ENCODE measurements at regions not wholly inside any gene's neighbourhood (a gene's known extent, or its start where the extent isn't known, plus 50 kb on each side); places are given as distances from the start of the nearest gene placed in this dataset.

DNA sequence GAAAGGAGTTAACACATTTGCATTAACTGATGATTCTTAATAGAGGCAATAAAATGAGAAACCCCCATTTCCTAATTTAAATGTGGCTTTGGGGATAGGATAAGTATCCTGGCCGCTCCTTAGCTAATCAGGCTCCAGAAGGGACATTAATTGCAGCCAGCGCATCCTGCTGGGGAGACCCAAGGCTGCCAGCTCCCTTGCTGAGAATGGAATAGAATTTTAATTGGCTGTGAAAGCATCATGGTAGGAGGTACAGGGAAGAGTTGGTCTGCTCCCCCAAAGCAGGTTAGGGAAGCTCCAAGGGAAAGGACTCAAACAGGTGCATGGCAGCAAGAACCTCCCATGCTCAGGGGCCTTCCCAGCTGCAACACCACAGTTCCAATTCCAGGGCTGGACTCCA is 71.4 kb downstream of the MARCHF4 start:
- Histone ChIP-seq H4K20me1 (ENCODE audit: control insufficient read depth, insufficient read depth, low read depth, low read length) (no peaks in the 10 kb centered on the region), H3K4me3 (ENCODE audit: low read length) (no peak overlapping the region), H3K9me2 (replicated peaks; ENCODE audit: control insufficient read depth, low read length) (no peaks in the 10 kb centered on the region), H3F3A (ENCODE audit: control insufficient read depth, insufficient read depth) (no peaks in the 10 kb centered on the region), H3K27me3 (ENCODE audit: control insufficient read depth, low read length) (peaks cover 5% of the 10 kb centered on the region; the same call in 1 of the 2 replicates), H3K9me3 (ENCODE audit: control insufficient read depth, insufficient read depth, low read length) (no peaks in the 10 kb centered on the region), H3K4me1 (ENCODE audit: control insufficient read depth, low read length) (no peaks in the 10 kb centered on the region), H3K27ac (ENCODE audit: low read depth, low read length) (no peak overlapping the region), H3K79me2 (ENCODE audit: control insufficient read depth, low read length) (no peaks in the 10 kb centered on the region), H3K36me3 (ENCODE audit: control insufficient read depth, low read length) (no peaks in the 10 kb centered on the region), H3K4me2 (ENCODE audit: low read length) (no peak overlapping the region)
- TF ChIP-seq, protein P1, sequence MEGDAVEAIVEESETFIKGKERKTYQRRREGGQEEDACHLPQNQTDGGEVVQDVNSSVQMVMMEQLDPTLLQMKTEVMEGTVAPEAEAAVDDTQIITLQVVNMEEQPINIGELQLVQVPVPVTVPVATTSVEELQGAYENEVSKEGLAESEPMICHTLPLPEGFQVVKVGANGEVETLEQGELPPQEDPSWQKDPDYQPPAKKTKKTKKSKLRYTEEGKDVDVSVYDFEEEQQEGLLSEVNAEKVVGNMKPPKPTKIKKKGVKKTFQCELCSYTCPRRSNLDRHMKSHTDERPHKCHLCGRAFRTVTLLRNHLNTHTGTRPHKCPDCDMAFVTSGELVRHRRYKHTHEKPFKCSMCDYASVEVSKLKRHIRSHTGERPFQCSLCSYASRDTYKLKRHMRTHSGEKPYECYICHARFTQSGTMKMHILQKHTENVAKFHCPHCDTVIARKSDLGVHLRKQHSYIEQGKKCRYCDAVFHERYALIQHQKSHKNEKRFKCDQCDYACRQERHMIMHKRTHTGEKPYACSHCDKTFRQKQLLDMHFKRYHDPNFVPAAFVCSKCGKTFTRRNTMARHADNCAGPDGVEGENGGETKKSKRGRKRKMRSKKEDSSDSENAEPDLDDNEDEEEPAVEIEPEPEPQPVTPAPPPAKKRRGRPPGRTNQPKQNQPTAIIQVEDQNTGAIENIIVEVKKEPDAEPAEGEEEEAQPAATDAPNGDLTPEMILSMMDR (IDR thresholded peaks at IDR 0.05; ENCODE audit: low read depth, low read length, poor library complexity, severe bottlenecking): no peak
- TF ChIP-seq EZH2phosphoT487 (IDR thresholded peaks at IDR 0.05; ENCODE audit: borderline replicate concordance, low read length): no peak

DNA sequence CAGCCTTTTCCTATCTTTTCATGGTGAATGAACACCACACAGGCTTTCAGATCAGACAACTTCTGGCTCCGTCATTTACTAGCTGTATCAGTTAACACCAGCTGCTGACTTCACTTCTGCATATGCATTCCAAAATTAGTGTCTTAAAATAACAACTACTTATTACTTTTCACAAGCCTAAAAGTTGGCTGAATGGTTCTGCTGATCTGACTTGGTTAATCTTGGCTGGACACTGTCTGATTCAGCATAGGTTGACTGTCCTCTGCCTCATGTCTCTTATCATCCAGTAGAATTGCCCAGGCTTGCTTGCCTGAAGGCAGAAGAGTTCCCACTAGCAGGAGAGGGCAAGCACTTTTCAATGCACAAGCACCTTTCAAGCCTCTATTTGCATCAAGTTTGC is 72.7 kb downstream of the MARCHF4 start:
- no peaks in the 10 kb centered on the region for H3K36me3 ChIP-seq (ENCODE audit: control insufficient read depth, low read length)
- no peak overlapping the region for H3K27ac ChIP-seq (ENCODE audit: low read depth, low read length)
- H3F3A ChIP-seq (ENCODE audit: control insufficient read depth, insufficient read depth): no peaks in the 10 kb centered on the region
- peaks cover 5% of the 10 kb centered on the region; the same call in 1 of the 2 replicates for H3K27me3 ChIP-seq (ENCODE audit: control insufficient read depth, low read length)
- H3K4me3 ChIP-seq (ENCODE audit: low read length): no peak overlapping the region
- TF ChIP-seq, protein P1 (IDR thresholded peaks at IDR 0.05; ENCODE audit: low read depth, low read length, poor library complexity, severe bottlenecking): no peak
- TF ChIP-seq EZH2phosphoT487 (IDR thresholded peaks at IDR 0.05; ENCODE audit: borderline replicate concordance, low read length): no peak
- no peaks in the 10 kb centered on the region for H4K20me1 ChIP-seq (ENCODE audit: control insufficient read depth, insufficient read depth, low read depth, low read length)
- H3K4me1 ChIP-seq (ENCODE audit: control insufficient read depth, low read length): no peaks in the 10 kb centered on the region
- H3K9me3 ChIP-seq (ENCODE audit: control insufficient read depth, insufficient read depth, low read length): no peaks in the 10 kb centered on the region
- no peak overlapping the region for H3K4me2 ChIP-seq (ENCODE audit: low read length)
- H3K79me2 ChIP-seq (ENCODE audit: control insufficient read depth, low read length): no peaks in the 10 kb centered on the region
- H3K9me2 ChIP-seq (replicated peaks; ENCODE audit: control insufficient read depth, low read length): no peaks in the 10 kb centered on the region

DNA sequence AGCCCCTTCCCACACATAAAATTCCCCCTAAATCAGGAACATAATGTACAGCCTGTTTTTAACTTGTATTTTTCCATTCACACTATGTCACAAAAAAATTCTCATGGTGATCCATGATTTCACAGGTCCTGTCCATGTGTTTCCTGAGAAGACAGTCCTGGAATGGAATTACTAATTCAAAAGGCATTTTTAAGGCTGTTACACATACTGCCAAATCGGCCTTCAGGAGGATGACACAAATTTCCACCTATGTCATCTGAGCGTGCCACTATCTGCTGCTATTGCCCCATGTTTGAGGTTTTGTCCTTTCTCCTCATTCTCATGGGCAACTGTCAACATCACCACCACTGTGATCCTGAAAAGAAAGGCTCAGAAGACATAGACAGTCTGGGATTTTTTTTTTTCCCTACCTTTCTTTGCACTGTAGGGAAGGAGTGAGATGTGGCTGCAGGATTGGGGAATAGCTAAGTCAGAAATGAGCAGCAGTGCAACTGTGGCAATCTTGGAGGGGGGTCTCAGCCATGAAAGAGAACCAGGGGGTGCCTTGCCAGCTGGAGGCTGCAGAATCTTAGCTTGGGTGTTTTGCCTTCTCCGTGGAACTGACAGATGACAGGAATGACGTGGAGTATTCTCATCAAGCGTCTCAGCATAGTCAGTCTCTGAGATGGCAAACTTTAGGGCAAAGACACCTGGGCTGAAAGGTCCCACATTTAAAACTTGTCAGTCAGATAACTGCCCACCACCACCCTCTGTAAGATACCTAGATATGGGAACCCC is 73.4 kb downstream of the MARCHF4 start:
- no peaks in the 10 kb centered on the region for H3K79me2 ChIP-seq (ENCODE audit: control insufficient read depth, low read length)
- H3K4me3 ChIP-seq (ENCODE audit: low read length): no peak overlapping the region
- H3K36me3 ChIP-seq (ENCODE audit: control insufficient read depth, low read length): no peaks in the 10 kb centered on the region
- H3K4me1 ChIP-seq (ENCODE audit: control insufficient read depth, low read length): no peaks in the 10 kb centered on the region
- no peaks in the 10 kb centered on the region for H4K20me1 ChIP-seq (ENCODE audit: control insufficient read depth, insufficient read depth, low read depth, low read length)
- no peak for TF ChIP-seq EZH2phosphoT487 (IDR thresholded peaks at IDR 0.05; ENCODE audit: borderline replicate concordance, low read length)
- TF ChIP-seq, protein P1 (IDR thresholded peaks at IDR 0.05; ENCODE audit: low read depth, low read length, poor library complexity, severe bottlenecking): no peak
- H3K27ac ChIP-seq (ENCODE audit: low read depth, low read length): no peak overlapping the region
- no peaks in the 10 kb centered on the region for H3F3A ChIP-seq (ENCODE audit: control insufficient read depth, insufficient read depth)
- no peaks in the 10 kb centered on the region for H3K9me3 ChIP-seq (ENCODE audit: control insufficient read depth, insufficient read depth, low read length)
- H3K27me3 ChIP-seq (ENCODE audit: control insufficient read depth, low read length): peaks cover 5% of the 10 kb centered on the region; the same call in 1 of the 2 replicates
- no peaks in the 10 kb centered on the region for H3K9me2 ChIP-seq (replicated peaks; ENCODE audit: control insufficient read depth, low read length)
- no peak overlapping the region for H3K4me2 ChIP-seq (ENCODE audit: low read length)
